ENCODE measurements at regions not wholly inside any gene's neighbourhood (a gene's known extent, or its start where the extent isn't known, plus 50 kb on each side); places are given as distances from the start of the nearest gene placed in this dataset.
"Not testable (repeated sequence)": the region's sequence is repeated elsewhere in the genome, so short reads cannot be mapped to it uniquely, and the experiment has no call there.

- DNase-seq: no peak
- in situ Hi-C loops (cut with MboI; ENCODE audit: low pct_unique_long_range_greater_than_20kb, low sequenced_read_pairs): no loop called here
Observed at GRCh38 chr10:124150189-124150806, 56.9 kb upstream of the CHST15 start.

GRCh38 chr10:124149189-124150042, 56.0 kb upstream of the CHST15 start:
- no peak for DNase-seq
- in situ Hi-C loops (cut with MboI; ENCODE audit: low pct_unique_long_range_greater_than_20kb, low sequenced_read_pairs): no loop called here

GRCh38 chr10:124148509-124149188, 55.3 kb upstream of the CHST15 start:
- DNase-seq; in situ Hi-C loops (cut with MboI; ENCODE audit: low pct_unique_long_range_greater_than_20kb, low sequenced_read_pairs): not testable (repeated sequence)

GRCh38 chr10:124146483-124146882, 53.1 kb upstream of the CHST15 start:
- in situ Hi-C loops (cut with MboI; ENCODE audit: low pct_unique_long_range_greater_than_20kb, low sequenced_read_pairs): no loop called here
- DNase-seq: no peak

- peak; percentile 46 for DNase-seq
- in situ Hi-C loops (cut with MboI; ENCODE audit: low pct_unique_long_range_greater_than_20kb, low sequenced_read_pairs): no loop called here
Observed at GRCh38 chr10:124145109-124145870, 51.9 kb upstream of the CHST15 start.

GRCh38 chr10:124144536-124144935, 51.1 kb upstream of the CHST15 start:
- no peak for DNase-seq
- in situ Hi-C loops (cut with MboI; ENCODE audit: low pct_unique_long_range_greater_than_20kb, low sequenced_read_pairs): no loop called here

GRCh38 chr10:124143721-124144120, 50.3 kb upstream of the CHST15 start:
- DNase-seq: no peak
- in situ Hi-C loops (cut with MboI; ENCODE audit: low pct_unique_long_range_greater_than_20kb, low sequenced_read_pairs): no loop called here

Data from KBM-7 (cell line).